Stimulated activated effector memory CD8-positive, alpha-beta T cell treated with anti-CD3 and anti-CD28 coated beads, Interleukin-12 subunit alpha, Interleukin-12 subunit beta, amount 100 ng/mL, for 72 hours (primary cell): ENCODE measurements at regions not wholly inside any gene's neighbourhood (a gene's known extent, or its start where the extent isn't known, plus 50 kb on each side); places are given as distances from the start of the nearest gene placed in this dataset.

Experiments
- ATAC-seq: fragments of 150-1000 bp; cut with Tn5 transposase; 2 replicates; pipeline ENCODE4 v1.10.0; 2021
- DNase-seq, 2 donors: peaks; one replicate each; pipeline ENCODE4 v3.0.0; 2021 to 2022; ENCODE audit warnings: low spot score in 2 of 2
- H3K27ac Mint-ChIP-seq: one replicate; pipeline ENCODE4 v1.8.0; 2022; ENCODE audit warnings: mild to moderate bottlenecking, mixed read lengths
- H3K36me3 Mint-ChIP-seq: one replicate; pipeline ENCODE4 v1.8.0; 2022; ENCODE audit warnings: mild to moderate bottlenecking, mixed read lengths
- H3K4me1 Mint-ChIP-seq: one replicate; pipeline ENCODE4 v1.8.0; 2022; ENCODE audit warnings: mixed read lengths
- H3K4me3 Mint-ChIP-seq: one replicate; pipeline ENCODE4 v1.8.0; 2022; ENCODE audit warnings: mild to moderate bottlenecking, mixed read lengths
- H3K9me3 Mint-ChIP-seq: one replicate; pipeline ENCODE4 v1.8.0; 2022; ENCODE audit warnings: mixed read lengths

DNA sequence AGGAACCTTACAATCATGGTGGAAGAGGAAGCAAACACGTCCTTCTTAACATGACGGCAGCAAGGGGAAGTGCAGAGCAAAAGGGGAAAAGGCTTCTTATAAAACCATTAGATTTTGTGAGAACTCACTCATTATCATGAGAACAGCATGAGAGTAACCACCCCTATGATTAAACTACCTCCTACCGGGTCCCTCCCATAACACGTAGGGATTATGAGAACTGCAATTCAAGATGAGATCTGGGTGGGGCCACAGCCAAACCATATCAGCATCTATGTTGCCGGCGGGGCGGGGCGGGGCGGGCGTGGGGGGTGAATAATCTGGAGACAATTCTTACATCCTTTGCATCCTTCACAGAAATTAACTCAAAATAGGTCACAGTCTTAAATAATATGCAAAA, 58.8 kb upstream of the GFPT2 start:
- ATAC-seq (no peak), DNase-seq (no peak)
- Mint-ChIP-seq H3K36me3 (no peaks in the 10 kb centered on the region), H3K27ac (no peak overlapping the region), H3K4me3 (no peak overlapping the region), H3K9me3 (no peaks in the 10 kb centered on the region), H3K4me1 (no peaks in the 10 kb centered on the region)

DNA sequence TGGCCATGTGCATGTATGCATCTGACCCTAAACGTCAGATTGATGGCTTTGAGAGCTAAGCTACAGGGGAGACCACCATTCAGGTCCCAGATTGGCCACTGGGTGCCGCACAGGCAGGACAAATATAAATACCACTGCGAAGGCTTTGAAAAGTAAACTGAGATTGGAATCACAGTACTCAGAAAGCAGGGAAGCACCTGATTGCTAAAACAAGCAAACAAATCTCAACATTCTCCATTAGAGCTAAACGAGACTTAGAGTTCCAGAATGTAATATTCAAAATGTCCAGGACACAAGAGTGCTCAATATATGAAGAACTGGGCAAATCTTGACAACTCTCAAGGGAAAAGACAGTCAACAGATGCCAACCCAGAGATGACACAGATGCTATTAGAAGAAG, 61.0 kb upstream of the GFPT2 start:
- Mint-ChIP-seq H3K36me3 (no peaks in the 10 kb centered on the region), H3K9me3 (no peaks in the 10 kb centered on the region), H3K4me3 (no peak overlapping the region), H3K27ac (no peak overlapping the region), H3K4me1 (peaks cover 8% of the 10 kb centered on the region)
- DNase-seq (no peak), ATAC-seq (no peak)

DNA sequence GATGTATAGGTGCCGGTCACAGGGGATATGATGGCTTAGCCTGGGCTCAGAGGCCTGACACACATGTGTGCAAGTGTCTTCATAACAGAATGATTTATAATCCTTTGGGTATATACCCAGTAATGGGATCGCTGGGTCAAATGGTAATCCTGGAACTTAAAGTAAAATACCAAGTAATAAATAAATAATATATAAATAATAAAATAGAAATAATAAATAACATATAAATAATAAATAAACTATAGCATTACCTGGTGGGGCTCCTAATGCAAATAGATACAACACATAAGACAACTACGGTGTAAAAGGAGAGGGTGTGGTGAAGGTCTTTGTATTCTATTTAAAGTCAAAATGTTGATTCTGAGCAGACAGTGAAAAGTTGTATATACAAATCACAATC, 68.5 kb upstream of the GFPT2 start:
- ATAC-seq, result no peak
- Mint-ChIP-seq H3K9me3 (no peaks in the 10 kb centered on the region), H3K4me3 (no peak overlapping the region), H3K4me1 (peaks cover 10% of the 10 kb centered on the region), H3K27ac (no peak overlapping the region), H3K36me3 (no peaks in the 10 kb centered on the region)
- no peak for DNase-seq

DNA sequence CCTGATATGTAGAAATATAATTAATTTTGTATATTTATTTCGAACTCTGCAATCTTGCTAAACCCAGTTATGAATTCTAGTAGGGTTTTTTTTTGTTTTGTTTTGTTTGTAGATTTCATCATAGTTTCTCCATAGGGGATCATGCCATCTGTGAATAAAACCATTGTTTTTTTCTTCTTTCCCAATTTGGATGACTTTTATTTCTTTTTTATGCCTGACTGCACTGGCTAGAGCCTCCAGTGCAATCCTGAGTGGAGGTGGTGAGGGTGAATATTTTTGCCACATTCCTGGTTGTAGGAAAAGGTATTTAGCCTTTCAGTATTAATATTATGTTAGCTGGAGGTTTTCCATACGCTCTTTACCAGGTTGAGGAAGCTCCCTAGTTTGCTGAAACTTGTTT, 70.0 kb upstream of the GFPT2 start:
- Mint-ChIP-seq H3K27ac (no peak overlapping the region), H3K4me1 (peaks cover 10% of the 10 kb centered on the region), H3K36me3 (no peaks in the 10 kb centered on the region), H3K4me3 (no peak overlapping the region), H3K9me3 (no peaks in the 10 kb centered on the region)
- no peak for ATAC-seq
- DNase-seq, result no peak

DNA sequence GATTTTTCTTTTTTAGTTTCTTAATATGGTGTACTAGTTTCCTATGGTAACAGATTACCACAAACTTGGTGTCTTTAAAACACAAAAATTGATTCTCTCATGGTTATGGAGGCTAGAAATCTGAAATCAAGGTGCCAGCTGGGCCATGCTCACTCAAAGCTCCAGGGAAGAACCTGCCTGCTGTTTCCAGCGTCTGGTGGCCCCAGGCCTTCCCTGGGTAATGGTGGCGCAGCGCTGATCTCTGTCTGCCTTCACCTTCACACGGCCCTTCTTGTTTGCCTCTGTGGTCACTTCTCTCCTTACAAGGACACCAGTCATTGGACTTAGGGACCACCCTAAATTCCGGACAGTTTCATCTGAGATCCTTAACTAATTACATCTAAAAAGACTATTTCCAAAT, 70.5 kb upstream of the GFPT2 start:
- H3K4me3 Mint-ChIP-seq, result no peak overlapping the region
- H3K27ac Mint-ChIP-seq, result no peak overlapping the region
- H3K36me3 Mint-ChIP-seq, result no peaks in the 10 kb centered on the region
- H3K4me1 Mint-ChIP-seq, result peaks cover 8% of the 10 kb centered on the region
- no peaks in the 10 kb centered on the region for H3K9me3 Mint-ChIP-seq
- DNase-seq, result no peak
- ATAC-seq, result no peak

DNA sequence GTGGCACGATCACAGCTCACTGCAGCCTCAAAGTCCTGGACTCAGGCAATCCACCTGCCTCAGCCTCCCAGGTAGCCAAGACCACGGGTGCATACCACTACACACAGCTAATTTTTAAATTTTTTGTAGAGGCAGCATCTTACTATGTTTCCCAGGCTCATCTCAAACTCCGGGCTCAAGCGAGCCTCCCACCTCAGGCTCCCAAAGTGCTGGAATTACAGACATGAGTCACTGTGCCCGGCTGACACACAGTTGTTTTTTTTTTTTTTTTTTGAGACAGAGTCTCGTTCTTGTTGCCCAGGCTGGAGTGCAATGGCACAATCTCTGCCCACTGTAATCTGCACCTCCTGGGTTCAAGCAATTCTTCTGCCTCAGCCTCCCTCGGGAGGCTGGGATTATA, 70.1 kb upstream of the CNOT6 start:
- ATAC-seq (no peak), DNase-seq (no peak)
- Mint-ChIP-seq H3K4me1 (peaks cover 3% of the 10 kb centered on the region), H3K27ac (no peak overlapping the region), H3K36me3 (no peaks in the 10 kb centered on the region), H3K4me3 (no peak overlapping the region), H3K9me3 (no peaks in the 10 kb centered on the region)

DNA sequence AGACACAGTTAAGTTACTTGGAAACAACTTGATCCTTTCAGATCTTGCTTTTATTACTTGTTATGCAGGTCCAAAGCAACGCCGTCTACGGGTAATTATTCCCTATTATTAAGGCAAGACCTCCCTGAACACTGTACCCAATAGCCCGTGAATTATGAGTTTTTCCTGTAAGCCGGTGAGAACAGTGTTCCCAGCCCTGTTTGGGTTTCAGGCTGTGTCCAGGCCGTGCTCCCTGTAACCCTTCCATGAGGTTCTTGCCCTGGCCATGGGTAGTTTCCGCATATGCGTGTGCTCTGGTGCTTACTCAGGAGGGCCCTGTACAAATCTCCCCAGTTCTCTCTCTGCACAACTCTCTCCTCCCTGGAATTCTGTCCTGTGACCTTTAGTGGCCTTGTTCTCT, 65.6 kb upstream of the CNOT6 start:
- Mint-ChIP-seq H3K4me1 (peaks cover 10% of the 10 kb centered on the region), H3K9me3 (no peaks in the 10 kb centered on the region), H3K36me3 (no peaks in the 10 kb centered on the region), H3K4me3 (no peak overlapping the region), H3K27ac (no peak overlapping the region)
- DNase-seq (no peak), ATAC-seq (no peak)

DNA sequence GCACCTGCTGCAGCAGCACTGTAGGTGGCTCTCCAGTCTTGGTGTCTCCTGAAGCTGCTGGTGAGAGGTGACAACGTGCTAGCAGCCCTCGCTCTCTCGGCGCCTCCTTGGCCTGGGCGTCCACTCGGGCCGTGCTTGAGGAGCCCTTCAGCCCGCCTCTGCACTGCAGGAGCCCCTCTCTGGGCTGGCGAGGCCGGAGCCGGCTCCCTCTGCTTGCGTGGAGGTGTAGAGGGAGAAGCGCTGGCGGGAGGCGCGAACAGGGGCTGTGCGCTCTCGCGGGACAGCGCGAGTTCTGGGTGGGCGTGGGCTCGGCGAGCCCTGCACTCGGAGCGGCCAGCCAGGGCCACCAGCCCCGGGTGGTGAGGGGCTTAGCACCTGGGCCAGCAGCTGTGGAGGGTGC, 62.2 kb upstream of the CNOT6 start:
- Mint-ChIP-seq H3K4me1 (peaks cover 10% of the 10 kb centered on the region), H3K9me3 (no peaks in the 10 kb centered on the region), H3K27ac (no peak overlapping the region), H3K36me3 (no peaks in the 10 kb centered on the region), H3K4me3 (no peak overlapping the region)
- no peak for DNase-seq
- no peak for ATAC-seq

DNA sequence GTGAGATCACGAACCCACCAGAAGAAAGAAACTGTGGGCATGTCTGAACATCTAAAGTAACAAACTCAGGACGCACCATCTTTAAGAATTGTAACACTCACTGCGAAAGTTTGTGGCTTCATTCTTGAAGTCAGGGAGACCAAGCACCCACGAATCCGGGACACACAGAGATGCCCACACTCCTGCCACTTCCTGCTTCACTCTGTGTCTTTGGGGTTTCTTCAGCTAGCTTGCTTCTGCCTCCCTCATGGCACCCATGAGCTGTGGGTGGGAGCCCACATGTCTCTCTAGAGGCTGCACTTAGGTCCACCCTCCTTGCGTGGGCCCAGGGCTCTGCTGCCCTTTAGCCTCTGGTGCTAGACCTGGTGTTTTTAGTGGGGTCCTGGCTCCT, 61.2 kb upstream of the CNOT6 start:
- H3K4me3 Mint-ChIP-seq, result no peak overlapping the region
- ATAC-seq, result peak; percentile 93
- H3K36me3 Mint-ChIP-seq, result no peaks in the 10 kb centered on the region
- peaks cover 10% of the 10 kb centered on the region for H3K4me1 Mint-ChIP-seq
- H3K9me3 Mint-ChIP-seq, result no peaks in the 10 kb centered on the region
- DNase-seq, result no peak
- H3K27ac Mint-ChIP-seq, result peak overlapping the region; percentile 81

DNA sequence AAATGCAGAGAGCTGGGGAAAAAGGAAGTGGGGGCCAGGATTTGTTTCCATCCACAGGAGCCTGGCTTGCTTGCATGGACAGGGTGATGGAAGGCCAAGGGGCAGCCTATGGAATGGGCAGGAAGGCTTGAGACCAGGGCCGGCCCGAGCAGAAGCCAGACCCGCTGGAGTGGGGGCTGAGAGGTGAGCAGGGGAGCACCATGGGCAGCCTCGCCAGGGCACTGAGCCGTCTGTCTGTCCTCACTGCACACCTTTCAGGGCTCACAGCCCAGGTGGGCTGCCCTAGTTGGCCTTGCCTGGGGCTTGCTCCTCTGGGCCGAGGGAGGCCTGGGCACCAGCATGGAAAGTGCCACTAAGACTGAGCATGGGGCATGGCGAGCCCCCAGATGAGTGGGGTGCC, 58.6 kb upstream of the CNOT6 start:
- Mint-ChIP-seq H3K4me1 (peaks cover 10% of the 10 kb centered on the region), H3K9me3 (no peaks in the 10 kb centered on the region), H3K36me3 (no peaks in the 10 kb centered on the region), H3K4me3 (no peak overlapping the region), H3K27ac (no peak overlapping the region)
- ATAC-seq (no peak), DNase-seq (no peak)

DNA sequence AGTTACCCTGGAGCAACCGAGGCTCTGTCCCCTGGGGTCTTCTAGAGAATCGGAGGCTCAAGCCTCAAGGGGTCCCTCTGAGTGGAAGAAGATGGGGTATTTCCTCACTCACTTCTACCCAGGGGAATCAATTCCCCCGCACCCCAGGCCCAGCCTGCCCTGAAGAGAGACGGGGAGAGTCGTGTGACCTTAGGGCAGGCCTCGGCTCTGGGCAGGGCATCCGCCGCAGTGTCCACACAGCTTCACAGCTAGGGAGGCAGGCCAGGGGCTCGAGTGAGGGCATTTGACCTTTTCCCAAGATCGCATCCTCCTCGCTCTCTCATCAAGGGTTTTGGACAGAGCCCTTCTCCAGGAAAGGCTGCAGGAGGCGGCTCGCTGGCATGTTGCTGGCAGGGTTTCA, 57.9 kb upstream of the CNOT6 start:
- no peaks in the 10 kb centered on the region for H3K9me3 Mint-ChIP-seq
- H3K27ac Mint-ChIP-seq, result no peak overlapping the region
- peaks cover 10% of the 10 kb centered on the region for H3K4me1 Mint-ChIP-seq
- no peaks in the 10 kb centered on the region for H3K36me3 Mint-ChIP-seq
- ATAC-seq, result no peak
- no peak for DNase-seq
- H3K4me3 Mint-ChIP-seq, result no peak overlapping the region

DNA sequence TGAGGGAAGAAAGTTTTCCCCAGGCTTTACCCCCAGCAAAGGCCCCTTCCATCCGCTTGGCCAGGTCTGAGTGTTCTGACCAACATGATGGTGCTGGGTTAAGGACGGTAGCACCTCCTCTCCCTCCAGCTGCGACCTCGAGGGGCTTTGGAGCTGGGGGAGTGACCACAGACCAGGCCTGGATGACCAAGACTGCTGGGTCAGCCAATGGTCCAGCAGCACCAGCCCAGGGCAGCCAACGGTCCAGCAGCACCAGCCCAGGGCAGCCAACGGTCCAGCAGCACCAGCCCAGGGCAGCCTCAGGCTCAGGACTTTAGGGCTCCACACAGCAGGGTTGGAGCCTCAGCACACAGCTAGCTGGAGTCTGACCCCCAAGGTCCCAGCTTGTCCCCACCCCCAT, 57.2 kb upstream of the CNOT6 start:
- Mint-ChIP-seq H3K36me3 (no peaks in the 10 kb centered on the region), H3K9me3 (no peaks in the 10 kb centered on the region), H3K4me1 (peaks cover 10% of the 10 kb centered on the region), H3K4me3 (no peak overlapping the region), H3K27ac (no peak overlapping the region)
- ATAC-seq (no peak), DNase-seq (no peak)

DNA sequence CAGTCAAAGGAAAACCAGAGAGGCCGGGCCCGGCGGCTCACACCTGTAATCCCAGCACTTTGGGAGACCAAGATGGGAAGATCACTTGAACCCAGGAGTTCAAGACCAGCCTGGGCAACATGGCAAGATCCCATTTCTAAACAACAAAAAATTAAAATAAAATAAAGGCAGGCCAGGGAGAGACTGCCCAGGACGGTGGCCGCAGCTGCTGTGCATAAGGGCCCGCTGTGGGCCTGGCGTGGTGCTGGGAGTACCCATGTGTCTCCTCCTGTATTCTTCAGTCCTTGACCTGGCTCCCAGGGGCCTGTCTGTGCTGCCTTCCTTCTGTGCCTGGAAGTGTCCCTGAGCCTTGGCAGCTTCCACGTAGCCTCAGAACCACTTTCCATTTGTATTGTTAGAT, 56.8 kb upstream of the CNOT6 start:
- H3K27ac Mint-ChIP-seq, result no peak overlapping the region
- no peak overlapping the region for H3K4me3 Mint-ChIP-seq
- DNase-seq, result no peak
- peaks cover 10% of the 10 kb centered on the region for H3K4me1 Mint-ChIP-seq
- no peaks in the 10 kb centered on the region for H3K9me3 Mint-ChIP-seq
- ATAC-seq, result no peak
- no peaks in the 10 kb centered on the region for H3K36me3 Mint-ChIP-seq

DNA sequence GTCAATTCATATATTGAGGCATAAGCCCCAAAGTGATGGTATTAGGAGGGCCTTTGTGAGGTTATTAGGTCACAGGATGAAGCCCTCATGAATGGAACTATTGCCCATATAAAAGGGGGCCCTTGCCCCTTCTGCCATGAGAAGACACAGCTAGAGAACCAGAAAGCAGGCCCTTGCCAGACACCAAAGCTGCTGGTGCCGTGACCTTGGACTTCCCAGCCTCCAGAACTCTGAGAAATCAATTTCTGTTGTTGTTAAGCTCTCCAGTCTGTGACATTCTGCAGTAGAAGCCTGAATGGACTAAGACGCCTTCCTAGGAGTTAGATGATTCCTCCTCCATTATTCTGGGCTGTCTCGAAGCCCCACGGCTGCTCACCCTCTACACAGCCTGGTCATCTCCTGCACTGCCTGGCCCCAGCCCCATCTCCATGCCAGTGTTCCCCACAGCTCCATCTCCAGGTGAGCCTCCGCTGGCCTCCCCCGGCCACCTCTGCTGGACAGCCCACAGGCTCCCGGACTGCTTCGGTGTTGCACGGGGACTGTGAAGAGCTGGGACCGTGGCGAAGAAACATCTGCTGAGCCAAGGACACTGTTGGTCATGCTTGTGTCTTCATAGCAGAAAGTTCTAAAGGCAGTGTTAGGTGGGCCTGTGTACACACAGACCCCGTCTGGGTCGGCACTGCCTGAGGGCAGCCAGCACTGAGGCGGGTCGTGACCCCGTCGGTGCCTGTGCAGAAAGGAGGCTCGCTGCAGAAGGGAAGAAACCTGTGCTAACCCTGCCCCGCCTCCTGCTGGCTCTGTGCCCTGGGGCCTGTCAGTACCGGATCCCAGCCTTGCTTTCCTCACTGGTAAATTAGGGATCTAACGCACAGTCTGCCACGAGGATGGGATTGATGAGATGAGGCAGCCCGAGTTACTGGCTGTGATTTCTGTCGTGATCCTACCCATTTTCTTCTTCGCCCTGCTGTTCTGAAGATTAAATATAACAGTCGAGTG, 55.1 kb upstream of the CNOT6 start:
- no peaks in the 10 kb centered on the region for H3K9me3 Mint-ChIP-seq
- no peak for ATAC-seq
- H3K36me3 Mint-ChIP-seq, result no peaks in the 10 kb centered on the region
- no peaks in the 10 kb centered on the region for H3K4me1 Mint-ChIP-seq
- H3K4me3 Mint-ChIP-seq, result no peak overlapping the region
- no peak for DNase-seq
- no peak overlapping the region for H3K27ac Mint-ChIP-seq

DNA sequence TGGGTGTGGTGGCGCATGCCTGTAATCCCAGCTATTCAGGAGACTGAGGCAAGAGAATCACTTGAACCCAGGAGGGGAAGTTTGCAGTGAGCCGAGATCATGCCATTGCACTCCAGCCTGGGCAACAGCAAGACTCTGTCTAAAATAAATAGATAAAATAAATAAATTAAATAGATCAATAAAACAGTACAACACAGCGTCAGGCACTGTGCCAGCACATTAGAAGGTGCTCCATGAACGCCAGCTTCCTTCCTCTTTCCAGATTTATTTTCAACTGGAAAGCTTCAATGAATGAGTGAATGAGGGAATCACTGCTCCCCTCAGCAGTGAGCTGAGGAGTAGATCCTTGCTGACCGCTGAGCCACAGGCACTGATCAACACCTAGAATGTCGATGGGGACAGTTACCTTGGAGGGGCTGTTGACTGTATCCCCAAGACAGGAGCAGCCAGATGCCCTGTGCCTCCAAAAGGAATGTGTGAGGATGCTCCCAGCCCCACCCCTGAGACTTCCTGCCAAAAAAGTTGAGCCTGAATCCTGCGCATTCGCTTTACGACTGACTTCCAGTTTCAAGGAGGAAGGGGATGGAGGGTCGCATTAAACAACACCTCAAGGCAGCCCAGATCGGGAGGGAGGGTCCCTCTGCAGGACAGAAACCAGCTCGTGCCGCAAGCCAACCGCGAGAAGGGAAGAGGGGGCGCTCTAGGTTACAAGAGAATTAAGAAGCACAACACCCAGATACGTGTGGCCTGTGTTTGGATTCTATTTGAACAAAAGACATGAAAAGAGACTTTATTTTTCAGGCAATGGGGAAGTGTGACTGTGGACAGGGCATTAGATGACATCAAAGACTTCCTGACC, 54.0 kb upstream of the CNOT6 start:
- ATAC-seq (no peak), DNase-seq (no peak)
- Mint-ChIP-seq H3K9me3 (peaks cover 5% of the 10 kb centered on the region), H3K4me1 (no peaks in the 10 kb centered on the region), H3K27ac (no peak overlapping the region), H3K36me3 (no peaks in the 10 kb centered on the region), H3K4me3 (no peak overlapping the region)

DNA sequence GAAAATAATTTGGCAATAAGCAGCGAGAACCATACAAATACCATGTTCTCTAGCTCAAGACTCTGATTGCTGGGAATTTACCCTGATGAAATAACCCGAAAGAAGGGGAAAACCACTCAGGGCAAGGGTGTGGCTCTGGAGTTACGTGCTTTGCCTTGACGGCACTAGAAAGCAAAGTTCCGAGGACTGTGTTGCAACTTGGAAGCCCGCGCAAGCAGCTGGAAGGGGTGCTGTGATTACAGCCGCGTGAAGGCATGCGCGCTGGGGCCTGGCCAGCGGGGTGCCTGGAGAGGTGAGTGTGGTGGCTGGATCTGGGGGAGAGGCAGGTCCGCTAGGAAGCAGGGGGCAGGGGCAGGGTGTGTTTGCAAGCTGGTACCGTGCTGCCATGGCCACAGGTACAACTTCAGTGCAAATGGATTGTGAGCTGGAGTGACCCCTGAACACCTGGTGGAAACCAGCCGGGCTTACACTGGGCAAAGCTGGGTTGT, 52.6 kb upstream of the CNOT6 start:
- Mint-ChIP-seq H3K27ac (no peak overlapping the region), H3K4me3 (no peak overlapping the region), H3K9me3 (peaks cover 5% of the 10 kb centered on the region), H3K4me1 (no peaks in the 10 kb centered on the region), H3K36me3 (no peaks in the 10 kb centered on the region)
- no peak for ATAC-seq
- no peak for DNase-seq
